ENCODE measurements at regions not wholly inside any gene's neighbourhood (a gene's known extent, or its start where the extent isn't known, plus 50 kb on each side); places are given as distances from the start of the nearest gene placed in this dataset.

DNA sequence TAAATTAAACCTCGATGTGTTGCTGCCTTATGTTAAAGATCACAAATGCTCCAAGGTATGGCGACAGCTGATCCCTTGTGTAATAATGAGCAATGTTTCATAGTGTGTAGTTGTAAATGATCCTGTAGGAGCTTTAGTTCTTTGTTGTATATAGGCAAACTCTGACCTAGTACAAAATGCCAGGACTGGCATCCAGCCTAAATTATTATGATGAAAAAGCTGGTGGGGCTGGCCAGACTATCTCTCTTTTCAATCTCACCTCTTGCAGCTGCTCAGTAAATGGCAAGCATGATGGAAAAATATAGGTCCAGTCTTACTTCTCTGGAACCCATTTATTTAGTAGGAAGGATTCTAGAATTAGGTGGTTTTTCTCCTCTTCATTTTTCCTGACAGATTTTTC, 345.1 kb upstream of the C11orf87 start:
- H3K4me1 ChIP-seq (ENCODE audit: insufficient read depth, low read length) = no peaks in the 10 kb centered on the region
- no peaks in the 10 kb centered on the region for H4K20me1 ChIP-seq (ENCODE audit: insufficient read depth, low read length)
- H3K4me2 ChIP-seq (ENCODE audit: insufficient read depth, low read length) = no peak overlapping the region
- ATAC-seq (ENCODE audit: insufficient read depth, low read depth) = no peak
- no peak overlapping the region for H2AFZ ChIP-seq (ENCODE audit: low read depth, low read length)
- no peaks in the 10 kb centered on the region for H3K9me3 ChIP-seq (ENCODE audit: insufficient read depth, low read length, severe bottlenecking)
- H3K36me3 ChIP-seq (ENCODE audit: insufficient read depth, low read length) = no peaks in the 10 kb centered on the region
- no peak for DNase-seq
- no peak overlapping the region for H3K9ac ChIP-seq (ENCODE audit: low read depth, low read length)
- no peak overlapping the region for H3K4me3 ChIP-seq (ENCODE audit: low read depth in 1 of 2, low read length in 2 of 2)
- TF ChIP-seq CTCF (IDR thresholded peaks at IDR 0.05; ENCODE audit: borderline replicate concordance, extremely low read depth, low read length, poor library complexity, severe bottlenecking) (no peak), EZH2 (IDR thresholded peaks at IDR 0.05; ENCODE audit: borderline replicate concordance, low read depth, low read length, severe bottlenecking) (no peak)
- H3K79me2 ChIP-seq (ENCODE audit: insufficient read depth, low read length) = no peaks in the 10 kb centered on the region
- no peaks in the 10 kb centered on the region for H3K27me3 ChIP-seq (ENCODE audit: insufficient read depth, low read length, poor library complexity)
- no peak overlapping the region for H3K27ac ChIP-seq (ENCODE audit: low read length)

GRCh38 chr11:109077291-109077920, 344.6 kb upstream of the C11orf87 start:
- Histone ChIP-seq H3K27me3 (ENCODE audit: insufficient read depth, low read length, poor library complexity) (no peaks in the 10 kb centered on the region), H2AFZ (ENCODE audit: low read depth, low read length) (no peak overlapping the region), H3K4me3 (ENCODE audit: low read depth in 1 of 2, low read length in 2 of 2) (no peak overlapping the region), H3K27ac (ENCODE audit: low read length) (no peak overlapping the region), H3K9me3 (ENCODE audit: insufficient read depth, low read length, severe bottlenecking) (no peaks in the 10 kb centered on the region), H3K36me3 (ENCODE audit: insufficient read depth, low read length) (no peaks in the 10 kb centered on the region), H3K4me2 (ENCODE audit: insufficient read depth, low read length) (no peak overlapping the region), H3K79me2 (ENCODE audit: insufficient read depth, low read length) (no peaks in the 10 kb centered on the region), H3K4me1 (ENCODE audit: insufficient read depth, low read length) (no peaks in the 10 kb centered on the region), H3K9ac (ENCODE audit: low read depth, low read length) (no peak overlapping the region), H4K20me1 (ENCODE audit: insufficient read depth, low read length) (no peaks in the 10 kb centered on the region)
- ATAC-seq (ENCODE audit: insufficient read depth, low read depth) (no peak), DNase-seq (no peak)
- TF ChIP-seq EZH2 (IDR thresholded peaks at IDR 0.05; ENCODE audit: borderline replicate concordance, low read depth, low read length, severe bottlenecking) (no peak), CTCF (IDR thresholded peaks at IDR 0.05; ENCODE audit: borderline replicate concordance, extremely low read depth, low read length, poor library complexity, severe bottlenecking) (no peak)

- no peak overlapping the region for H2AFZ ChIP-seq (ENCODE audit: low read depth, low read length)
- H3K4me1 ChIP-seq (ENCODE audit: insufficient read depth, low read length) = no peaks in the 10 kb centered on the region
- H3K27me3 ChIP-seq (ENCODE audit: insufficient read depth, low read length, poor library complexity) = no peaks in the 10 kb centered on the region
- H3K9ac ChIP-seq (ENCODE audit: low read depth, low read length) = no peak overlapping the region
- no peak overlapping the region for H3K4me3 ChIP-seq (ENCODE audit: low read depth in 1 of 2, low read length in 2 of 2)
- H3K36me3 ChIP-seq (ENCODE audit: insufficient read depth, low read length) = no peaks in the 10 kb centered on the region
- no peaks in the 10 kb centered on the region for H3K9me3 ChIP-seq (ENCODE audit: insufficient read depth, low read length, severe bottlenecking)
- no peaks in the 10 kb centered on the region for H4K20me1 ChIP-seq (ENCODE audit: insufficient read depth, low read length)
- TF ChIP-seq CTCF (IDR thresholded peaks at IDR 0.05; ENCODE audit: borderline replicate concordance, extremely low read depth, low read length, poor library complexity, severe bottlenecking) (no peak), EZH2 (IDR thresholded peaks at IDR 0.05; ENCODE audit: borderline replicate concordance, low read depth, low read length, severe bottlenecking) (no peak)
- no peak for DNase-seq
- no peak overlapping the region for H3K4me2 ChIP-seq (ENCODE audit: insufficient read depth, low read length)
- no peak for ATAC-seq (ENCODE audit: insufficient read depth, low read depth)
- no peak overlapping the region for H3K27ac ChIP-seq (ENCODE audit: low read length)
- no peaks in the 10 kb centered on the region for H3K79me2 ChIP-seq (ENCODE audit: insufficient read depth, low read length)
Measured at GRCh38 chr11:109085708-109086373, 336.1 kb upstream of the C11orf87 start.
